B cell (primary cell): ENCODE measurements at regions not wholly inside any gene's neighbourhood (a gene's known extent, or its start where the extent isn't known, plus 50 kb on each side); places are given as distances from the start of the nearest gene placed in this dataset.

ENCODE experiments used
- ATAC-seq: fragments of 200-7000 bp; cut with Tn5 transposase; one replicate; pipeline ENCODE4 v1.10.0; 2021; ENCODE audit warnings: low read depth, mild to moderate bottlenecking, moderate number of reproducible peaks, moderate library complexity
- CTCF ChIA-PET: fragments of 350-600 bp; sonication (Branson Sonifier 250); formaldehyde crosslinking; loops from one replicate; lab custom pipeline; 2021; ENCODE audit warnings: antibody characterized with exemption, inconsistent platforms; lab: Charles Lee
- POLR2A ChIA-PET: fragments of 350-600 bp; sonication (Branson Sonifier 250); formaldehyde crosslinking; loops from one replicate; lab custom pipeline; 2021; ENCODE audit warnings: antibody characterized with exemption; lab: Charles Lee
- DNase-seq: peaks from one replicate; pipeline ENCODE4 v3.0.0; 2013
- H2AFZ ChIP-seq: 2 replicates; pipeline ENCODE4 v1.6.1; 2012; ENCODE audit warnings: mild to moderate bottlenecking, low read depth, low read length; ENCODE audit not compliant: insufficient read depth, poor library complexity, severe bottlenecking
- H3K27ac ChIP-seq, 2 donors: 1 replicate in 1 of 2; 2 replicates in 1 of 2; pipeline ENCODE4 v1.5.1; 2012 to 2013; ENCODE audit warnings: low read length in 2 of 2, mild to moderate bottlenecking in 2 of 2, moderate library complexity in 1 of 2
- H3K27me3 ChIP-seq, 4 experiments: fragments of 200-600 bp in 1 of 4; sonication (generic) in 1 of 4; replicated peaks in 1 of 4; 1 replicate in 2 of 4; 2 replicates in 2 of 4; pipeline versions ENCODE4 v1.6.1 to v1.7.0; 2013 to 2016; ENCODE audit warnings: low read length in 3 of 4, mild to moderate bottlenecking in 2 of 4, mixed read lengths in 1 of 4, moderate library complexity in 1 of 4; ENCODE audit not compliant: insufficient read depth in 4 of 4, control insufficient read depth in 3 of 4; ENCODE audit errors: control extremely low read depth in 1 of 4
- H3K36me3 ChIP-seq, 2 experiments: replicated peaks in 1 of 2; 1 replicate in 1 of 2; 2 replicates in 1 of 2; pipeline versions ENCODE4 v1.6.1 to v1.7.1; 2013; ENCODE audit warnings: low read length in 1 of 2; ENCODE audit not compliant: insufficient read depth in 2 of 2, control insufficient read depth in 1 of 2; ENCODE audit errors: control extremely low read depth in 1 of 2, extremely low read depth in 1 of 2
- H3K4me1 ChIP-seq, 2 donors: fragments of 200-600 bp in 1 of 2; sonication (generic) in 1 of 2; 1 replicate in 1 of 2; 2 replicates in 1 of 2; pipeline versions ENCODE4 v1.5.1 to v1.6.1; 2013 to 2017; ENCODE audit warnings: low read length in 2 of 2; ENCODE audit not compliant: control insufficient read depth in 2 of 2, insufficient read depth in 2 of 2
- H3K4me2 ChIP-seq: replicated peaks from 2 replicates; pipeline ENCODE3; 2012; ENCODE audit warnings: mild to moderate bottlenecking, low read depth, low read length; ENCODE audit not compliant: poor library complexity, severe bottlenecking
- H3K4me3 ChIP-seq, 5 experiments: fragments of 200-600 bp in 1 of 5; sonication (generic) in 1 of 5; 1 replicate in 3 of 5; 2 replicates in 2 of 5; pipeline versions ENCODE4 v1.5.1 to v1.7.0; 2011 to 2016; ENCODE audit warnings: low read length in 4 of 5, mild to moderate bottlenecking in 4 of 5, low read depth in 2 of 5, control low read depth in 1 of 5, moderate library complexity in 1 of 5; ENCODE audit not compliant: insufficient read depth in 1 of 5; ENCODE audit errors: control extremely low read depth in 1 of 5, extremely low read depth in 1 of 5
- H3K79me2 ChIP-seq: fragments of 200-600 bp; sonication (generic); one replicate; pipeline ENCODE4 v1.6.0; 2016; ENCODE audit warnings: low read length; ENCODE audit not compliant: control insufficient read depth, insufficient read depth
- H3K9ac ChIP-seq: fragments of 200-600 bp; sonication (generic); 2 replicates; pipeline ENCODE4 v1.6.1; 2017; ENCODE audit warnings: mild to moderate bottlenecking, low read length, moderate library complexity
- H3K9me3 ChIP-seq, 3 donors: one replicate each; pipeline versions ENCODE4 v1.6.1 to v1.7.1; 2013; ENCODE audit warnings: low read length in 2 of 3; ENCODE audit not compliant: control insufficient read depth in 2 of 3, insufficient read depth in 1 of 3; ENCODE audit errors: control extremely low read depth in 1 of 3
- H4K20me1 ChIP-seq: 2 replicates; pipeline ENCODE4 v1.6.0; 2012; ENCODE audit warnings: mild to moderate bottlenecking, low read length; ENCODE audit not compliant: insufficient read depth, control insufficient read depth, poor library complexity, severe bottlenecking
- H3K27ac Mint-ChIP-seq: one replicate; pipeline ENCODE4 v1.8.0; 2021; ENCODE audit warnings: mixed read lengths
- H3K27me3 Mint-ChIP-seq: one replicate; pipeline ENCODE4 v1.8.0; 2021; ENCODE audit warnings: mixed read lengths
- H3K4me1 Mint-ChIP-seq: one replicate; pipeline ENCODE4 v1.8.0; 2021; ENCODE audit warnings: mixed read lengths
- H3K4me3 Mint-ChIP-seq: one replicate; pipeline ENCODE4 v1.8.0; 2021; ENCODE audit warnings: mixed read lengths
- H3K9me3 Mint-ChIP-seq: one replicate; pipeline ENCODE4 v1.8.0; 2022; ENCODE audit warnings: mixed read lengths; ENCODE audit not compliant: insufficient read depth
- EZH2 ChIP-seq: IDR thresholded peaks from 2 replicates; pipeline ENCODE4 v1.6.1; 2012; ENCODE audit warnings: borderline replicate concordance, low read depth, mild to moderate bottlenecking, moderate library complexity, low read length; ENCODE audit not compliant: insufficient read depth, poor library complexity, severe bottlenecking
- WGBS: methylation state at CpG from one replicate; pipeline ENCODE4 v1.1.5; 2013; ENCODE audit warnings: missing lambda C conversion rate; ENCODE audit not compliant: insufficient coverage; 5-methylcytosine and 5-hydroxymethylcytosine counted together
- intact Hi-C: fragments of 100-400 bp; cut with micrococcal nuclease; formaldehyde crosslinking; loops from one replicate; pipeline ENCODE4 v1.10.0; 2022
- TF ChIP-seq, protein P1 (sequence below): fragments of 200-600 bp; IDR thresholded peaks from one replicate; pipeline ENCODE4 v1.8.0; 2022; ENCODE audit warnings: antibody characterized with exemption, mild to moderate bottlenecking

DNA sequence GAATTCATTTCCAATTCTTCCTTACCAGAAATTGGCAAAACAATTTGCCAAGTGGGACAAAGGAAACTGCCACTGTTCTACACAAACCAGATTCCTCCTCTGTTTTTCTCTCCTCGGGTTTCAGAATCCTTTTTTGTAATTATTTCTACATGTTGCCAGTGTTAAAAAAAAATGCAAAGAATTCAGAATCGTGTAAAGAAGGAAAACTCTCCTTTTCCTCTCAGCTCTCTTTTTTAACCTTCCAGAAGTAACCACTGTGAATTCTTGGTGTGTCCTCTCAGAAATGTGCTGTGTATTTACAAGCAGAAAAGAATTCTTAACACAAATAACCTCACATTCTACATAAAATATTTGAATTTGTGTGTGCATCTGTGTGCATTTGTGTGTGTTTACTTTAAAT lies 224.6 kb downstream of the DRD1 start:
- Histone ChIP-seq H3K4me3 (no peak overlapping the region), H3K9ac (no peak overlapping the region), H3K9me3 (no peaks in the 10 kb centered on the region), H3K36me3 (no peaks in the 10 kb centered on the region), H3K27ac (no peak overlapping the region), H3K27me3 (no peaks in the 10 kb centered on the region), H3K4me2 (no peak overlapping the region), H2AFZ (no peak overlapping the region), H4K20me1 (no peaks in the 10 kb centered on the region), H3K4me1 (no peaks in the 10 kb centered on the region), H3K79me2 (no peaks in the 10 kb centered on the region)
- Mint-ChIP-seq H3K27me3 (peaks cover 7% of the 10 kb centered on the region), H3K9me3 (no peaks in the 10 kb centered on the region), H3K4me3 (no peak overlapping the region), H3K27ac (no peak overlapping the region), H3K4me1 (no peaks in the 10 kb centered on the region)
- no CpG with 5 or more reads among the region's 2 CpGs for WGBS
- DNase-seq (no peak), ATAC-seq (no peak)
- intact Hi-C loops, result no loop called here
- POLR2A ChIA-PET, result no interaction called here
- CTCF ChIA-PET, result no interaction called here
- TF ChIP-seq, protein P1, sequence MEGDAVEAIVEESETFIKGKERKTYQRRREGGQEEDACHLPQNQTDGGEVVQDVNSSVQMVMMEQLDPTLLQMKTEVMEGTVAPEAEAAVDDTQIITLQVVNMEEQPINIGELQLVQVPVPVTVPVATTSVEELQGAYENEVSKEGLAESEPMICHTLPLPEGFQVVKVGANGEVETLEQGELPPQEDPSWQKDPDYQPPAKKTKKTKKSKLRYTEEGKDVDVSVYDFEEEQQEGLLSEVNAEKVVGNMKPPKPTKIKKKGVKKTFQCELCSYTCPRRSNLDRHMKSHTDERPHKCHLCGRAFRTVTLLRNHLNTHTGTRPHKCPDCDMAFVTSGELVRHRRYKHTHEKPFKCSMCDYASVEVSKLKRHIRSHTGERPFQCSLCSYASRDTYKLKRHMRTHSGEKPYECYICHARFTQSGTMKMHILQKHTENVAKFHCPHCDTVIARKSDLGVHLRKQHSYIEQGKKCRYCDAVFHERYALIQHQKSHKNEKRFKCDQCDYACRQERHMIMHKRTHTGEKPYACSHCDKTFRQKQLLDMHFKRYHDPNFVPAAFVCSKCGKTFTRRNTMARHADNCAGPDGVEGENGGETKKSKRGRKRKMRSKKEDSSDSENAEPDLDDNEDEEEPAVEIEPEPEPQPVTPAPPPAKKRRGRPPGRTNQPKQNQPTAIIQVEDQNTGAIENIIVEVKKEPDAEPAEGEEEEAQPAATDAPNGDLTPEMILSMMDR, result no peak
- no peak for TF ChIP-seq EZH2

DNA sequence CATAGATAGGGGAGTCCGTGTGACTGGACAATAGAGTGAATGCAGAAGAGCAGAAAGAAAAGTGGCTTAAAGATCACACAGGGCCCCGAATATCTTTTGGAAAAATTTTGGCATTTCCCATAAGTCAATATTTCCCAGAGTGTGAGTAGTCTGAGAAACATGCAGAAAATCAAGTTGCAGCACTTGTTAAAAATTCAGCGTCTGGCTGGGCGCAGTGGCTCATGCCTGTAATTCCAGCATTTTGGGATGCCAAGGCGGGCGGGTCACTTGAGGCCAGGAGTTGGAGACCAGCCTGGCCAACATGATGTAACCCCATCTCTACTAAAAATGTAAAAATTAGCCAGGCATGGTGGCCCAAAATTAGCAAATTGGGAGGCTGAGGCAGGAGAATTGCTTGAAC lies 227.0 kb downstream of the DRD1 start:
- H3K9ac ChIP-seq, result no peak overlapping the region
- H3K36me3 ChIP-seq, result no peaks in the 10 kb centered on the region
- intact Hi-C loops, result no loop called here
- no peaks in the 10 kb centered on the region for H3K79me2 ChIP-seq
- ChIA-PET POLR2A (no interaction called here), CTCF (no interaction called here)
- no peak overlapping the region for H3K4me3 ChIP-seq
- no peak for TF ChIP-seq EZH2
- TF ChIP-seq, protein P1, result no peak
- H3K4me1 Mint-ChIP-seq, result no peaks in the 10 kb centered on the region
- H3K27ac ChIP-seq, result no peak overlapping the region
- H4K20me1 ChIP-seq, result no peaks in the 10 kb centered on the region
- DNase-seq, result no peak
- WGBS, result 100% methylated on average over 6 of the region's 6 CpGs
- peaks cover 7% of the 10 kb centered on the region for H3K27me3 Mint-ChIP-seq
- no peak overlapping the region for H3K27ac Mint-ChIP-seq
- H3K9me3 Mint-ChIP-seq, result no peaks in the 10 kb centered on the region
- peaks cover 0 to 5% (median 0%) of the 10 kb centered on the region in 3 donors for H3K9me3 ChIP-seq
- H2AFZ ChIP-seq, result no peak overlapping the region
- no peak overlapping the region for H3K4me2 ChIP-seq
- no peak overlapping the region for H3K4me3 Mint-ChIP-seq
- no peak for ATAC-seq
- H3K27me3 ChIP-seq, result no peaks in the 10 kb centered on the region
- no peaks in the 10 kb centered on the region for H3K4me1 ChIP-seq
